WTC11 (cell line): ENCODE measurements at regions not wholly inside any gene's neighbourhood (a gene's known extent, or its start where the extent isn't known, plus 50 kb on each side); places are given as distances from the start of the nearest gene placed in this dataset.

Experiments used
- JAZF1 ChIP-seq: fragments of 250-450 bp; sonication (Bioruptor Pico); IDR thresholded peaks from 2 replicates; pipeline ENCODE4 v1.9.0; 2021; ENCODE audit warnings: moderate library complexity, mild to moderate bottlenecking, inconsistent platforms
- KAT7 ChIP-seq: sonication (generic); formaldehyde crosslinking; IDR thresholded peaks from 2 replicates; pipeline ENCODE4 v1.8.1; 2023; ENCODE audit warnings: missing genetic modification reagents, mild to moderate bottlenecking, borderline replicate concordance
- PRRX2 ChIP-seq: fragments of 250-450 bp; sonication (Bioruptor Pico); IDR thresholded peaks from 2 replicates; pipeline ENCODE4 v1.8.0; 2021; ENCODE audit warnings: mild to moderate bottlenecking
- SMAD3 ChIP-seq: sonication (generic); formaldehyde crosslinking; IDR thresholded peaks from 2 replicates; pipeline ENCODE4 v1.8.0; 2022; ENCODE audit warnings: missing genetic modification reagents, mild to moderate bottlenecking, borderline replicate concordance
- SMAD4 ChIP-seq: sonication (generic); formaldehyde crosslinking; IDR thresholded peaks from 2 replicates; pipeline ENCODE4 v1.8.0; 2022; ENCODE audit warnings: mild to moderate bottlenecking, missing genetic modification reagents
- ZBTB21 ChIP-seq: sonication (generic); formaldehyde crosslinking; IDR thresholded peaks from 2 replicates; pipeline ENCODE4 v1.8.1; 2023; ENCODE audit warnings: mild to moderate bottlenecking, missing genetic modification reagents, borderline replicate concordance
- ZNF121 ChIP-seq: sonication (generic); formaldehyde crosslinking; IDR thresholded peaks from 2 replicates; pipeline ENCODE4 v1.8.0; 2023; ENCODE audit warnings: missing genetic modification reagents
- TF ChIP-seq, protein P1 (sequence below): sonication (generic); formaldehyde crosslinking; IDR thresholded peaks from 2 replicates; pipeline ENCODE4 v1.8.0; 2023; ENCODE audit warnings: mild to moderate bottlenecking, missing genetic modification reagents

DNA sequence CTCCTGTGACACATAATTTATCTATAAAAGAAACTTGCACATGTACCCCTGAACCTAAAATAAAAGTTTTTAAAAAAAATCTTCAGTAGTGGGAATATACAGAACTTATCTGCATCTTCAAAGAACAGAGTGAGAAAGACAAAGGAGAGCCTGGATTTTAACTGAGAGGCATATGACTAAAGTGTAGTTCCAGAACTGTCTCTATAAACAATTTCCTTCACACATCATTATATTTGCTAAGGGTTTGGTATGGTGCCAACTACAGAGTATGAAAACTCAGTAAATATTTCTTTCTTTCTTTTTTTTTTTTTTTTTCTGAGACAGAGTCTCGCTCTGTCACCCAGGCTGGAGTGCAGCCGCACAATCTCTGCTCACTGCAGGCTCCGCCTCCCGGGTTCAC is 49.9 kb upstream of the NFKB1 start (continued):
- no peak for TF ChIP-seq PRRX2 (CRISPR knock-in tag)
- TF ChIP-seq KAT7 (CRISPR knock-in tag) = no peak
- no peak for TF ChIP-seq SMAD4
- TF ChIP-seq ZBTB21 (CRISPR knock-in tag) = no peak
- TF ChIP-seq, protein P1, sequence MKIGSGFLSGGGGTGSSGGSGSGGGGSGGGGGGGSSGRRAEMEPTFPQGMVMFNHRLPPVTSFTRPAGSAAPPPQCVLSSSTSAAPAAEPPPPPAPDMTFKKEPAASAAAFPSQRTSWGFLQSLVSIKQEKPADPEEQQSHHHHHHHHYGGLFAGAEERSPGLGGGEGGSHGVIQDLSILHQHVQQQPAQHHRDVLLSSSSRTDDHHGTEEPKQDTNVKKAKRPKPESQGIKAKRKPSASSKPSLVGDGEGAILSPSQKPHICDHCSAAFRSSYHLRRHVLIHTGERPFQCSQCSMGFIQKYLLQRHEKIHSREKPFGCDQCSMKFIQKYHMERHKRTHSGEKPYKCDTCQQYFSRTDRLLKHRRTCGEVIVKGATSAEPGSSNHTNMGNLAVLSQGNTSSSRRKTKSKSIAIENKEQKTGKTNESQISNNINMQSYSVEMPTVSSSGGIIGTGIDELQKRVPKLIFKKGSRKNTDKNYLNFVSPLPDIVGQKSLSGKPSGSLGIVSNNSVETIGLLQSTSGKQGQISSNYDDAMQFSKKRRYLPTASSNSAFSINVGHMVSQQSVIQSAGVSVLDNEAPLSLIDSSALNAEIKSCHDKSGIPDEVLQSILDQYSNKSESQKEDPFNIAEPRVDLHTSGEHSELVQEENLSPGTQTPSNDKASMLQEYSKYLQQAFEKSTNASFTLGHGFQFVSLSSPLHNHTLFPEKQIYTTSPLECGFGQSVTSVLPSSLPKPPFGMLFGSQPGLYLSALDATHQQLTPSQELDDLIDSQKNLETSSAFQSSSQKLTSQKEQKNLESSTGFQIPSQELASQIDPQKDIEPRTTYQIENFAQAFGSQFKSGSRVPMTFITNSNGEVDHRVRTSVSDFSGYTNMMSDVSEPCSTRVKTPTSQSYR = no peak
- TF ChIP-seq JAZF1 (CRISPR knock-in tag) = no peak
- TF ChIP-seq SMAD3 = no peak
- no peak for TF ChIP-seq ZNF121
- TF ChIP-seq, all 79 proteins: peak for 0
